ENCODE measurements at regions not wholly inside any gene's neighbourhood (a gene's known extent, or its start where the extent isn't known, plus 50 kb on each side); places are given as distances from the start of the nearest gene placed in this dataset.

GRCh38 chr11:128302425-128303186 is 284.8 kb downstream of the ETS1 start:
- no peak for DNase-seq

- no peak for DNase-seq
Observed at GRCh38 chr11:128301756-128302155, 285.6 kb downstream of the ETS1 start.

- DNase-seq: no peak
Observed at GRCh38 chr11:128300785-128301184, 286.6 kb downstream of the ETS1 start.

GRCh38 chr11:128299132-128299726 is 288.1 kb downstream of the ETS1 start:
- peak in 1 of 3 donors; percentile 65 for DNase-seq

- no peak for DNase-seq
Observed at GRCh38 chr11:128298271-128298670, 289.1 kb downstream of the ETS1 start.

- DNase-seq: no peak
Observed at GRCh38 chr11:128297805-128298204, 289.6 kb downstream of the ETS1 start.

- DNase-seq: peak in 1 of 3 donors; percentile 39
Observed at GRCh38 chr11:128297091-128297651, 290.2 kb downstream of the ETS1 start.

GRCh38 chr11:128294671-128295050 is 292.7 kb downstream of the ETS1 start:
- no peak for DNase-seq

- DNase-seq: peak in 1 of 3 donors; percentile 46
Observed at GRCh38 chr11:128294001-128294670, 293.2 kb downstream of the ETS1 start.

- DNase-seq: no peak
Observed at GRCh38 chr11:128291835-128292234, 295.5 kb downstream of the ETS1 start.

- no peak for DNase-seq
Observed at GRCh38 chr11:128291007-128291406, 296.4 kb downstream of the ETS1 start.

GRCh38 chr11:128290106-128290840 is 297.1 kb downstream of the ETS1 start:
- DNase-seq: peak; percentile 75 to 86 (median 79)

GRCh38 chr11:128289048-128289447 is 298.3 kb downstream of the ETS1 start:
- DNase-seq: no peak

- DNase-seq: no peak
Observed at GRCh38 chr11:128288368-128288767, 299.0 kb downstream of the ETS1 start.

GRCh38 chr11:128285321-128285720 is 302.0 kb downstream of the ETS1 start:
- no peak for DNase-seq

- no peak for DNase-seq
Observed at GRCh38 chr11:128284634-128285033, 302.7 kb downstream of the ETS1 start.

- no peak for DNase-seq
Observed at GRCh38 chr11:128283451-128283850, 303.9 kb downstream of the ETS1 start.

GRCh38 chr11:128282053-128282452 is 305.3 kb downstream of the ETS1 start:
- DNase-seq: no peak

GRCh38 chr11:128279866-128280265 is 307.5 kb downstream of the ETS1 start:
- DNase-seq: peak in 1 of 3 donors; percentile 59

GRCh38 chr11:128273736-128274135 is 313.6 kb downstream of the ETS1 start:
- DNase-seq: no peak

GRCh38 chr11:128271401-128271800 is 316.0 kb downstream of the ETS1 start:
- peak in 2 of 3 donors; percentile 24 to 58 for DNase-seq

- DNase-seq: no peak
Observed at GRCh38 chr11:128269466-128269865, 317.9 kb downstream of the ETS1 start.

Data from muscle of back (tissue), 3 donors.